ENCODE measurements at regions not wholly inside any gene's neighbourhood (a gene's known extent, or its start where the extent isn't known, plus 50 kb on each side); places are given as distances from the start of the nearest gene placed in this dataset.

DNA sequence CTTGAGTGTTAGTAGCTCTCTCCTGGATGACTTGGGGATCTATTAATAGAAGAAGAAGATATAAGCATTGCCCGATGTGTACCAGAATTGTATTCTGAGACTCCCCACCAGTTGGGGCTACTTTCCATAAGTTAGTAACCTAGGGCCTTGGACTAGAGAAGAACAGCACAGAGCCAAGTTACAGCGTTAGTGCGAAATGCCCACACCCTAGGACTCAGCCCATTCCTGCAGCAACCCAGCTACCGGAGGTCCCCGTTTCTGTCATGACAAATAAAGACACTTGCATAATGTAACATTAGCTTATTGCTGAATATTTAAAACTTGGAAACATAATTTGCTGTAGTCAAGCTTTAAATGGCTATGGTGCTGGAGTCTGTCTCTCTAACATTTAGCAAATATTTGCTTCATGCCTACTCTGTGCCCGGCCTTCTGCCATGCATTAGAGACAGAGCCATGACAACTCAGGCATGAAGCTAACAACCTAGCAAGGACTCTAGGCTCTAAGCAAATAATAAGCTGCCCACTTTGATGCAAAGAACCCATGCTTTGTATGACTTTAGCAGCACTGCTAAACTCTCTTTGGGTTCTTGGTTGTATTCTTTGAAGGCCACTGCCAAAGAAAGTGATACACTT is 103.4 kb upstream of the COL21A1 start:
- no peak for DNase-seq (ENCODE audit: low read depth)
- H3K4me3 ChIP-seq (ENCODE audit: low read length) = no peak overlapping the region
- TF ChIP-seq CTCF (IDR thresholded peaks at IDR 0.05; ENCODE audit: insufficient read depth, low read depth, low read length, missing control alignments) = no peak

DNA sequence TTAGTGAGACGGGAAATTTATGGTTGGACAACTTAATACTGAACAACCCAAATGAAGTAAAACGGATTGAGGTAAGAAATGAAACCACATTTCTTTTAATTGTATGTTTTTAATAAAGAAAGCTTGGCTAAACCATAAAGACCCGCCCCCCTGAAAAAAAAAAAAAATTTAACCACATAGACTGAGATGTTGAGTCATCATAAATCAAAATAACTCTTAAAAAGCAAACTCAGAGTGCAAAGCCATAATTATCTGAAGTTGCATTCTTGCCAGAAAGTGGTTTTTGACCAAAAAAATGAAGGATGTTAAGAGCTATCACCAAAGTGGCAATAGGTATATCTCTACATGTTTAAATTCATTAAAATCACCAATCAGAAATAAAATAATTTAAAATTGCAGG is 101.8 kb upstream of the COL21A1 start:
- TF ChIP-seq CTCF (IDR thresholded peaks at IDR 0.05; ENCODE audit: insufficient read depth, low read depth, low read length, missing control alignments) = no peak
- no peak overlapping the region for H3K4me3 ChIP-seq (ENCODE audit: low read length)
- no peak for DNase-seq (ENCODE audit: low read depth)

- no peak overlapping the region for H3K4me3 ChIP-seq (ENCODE audit: low read length)
- TF ChIP-seq CTCF (IDR thresholded peaks at IDR 0.05; ENCODE audit: insufficient read depth, low read depth, low read length, missing control alignments) = no peak
- peak; percentile 47 for DNase-seq (ENCODE audit: low read depth)
These were observed 101.2 kb upstream of the COL21A1 start for GRCh38 chr6:56348578-56348977.

DNA sequence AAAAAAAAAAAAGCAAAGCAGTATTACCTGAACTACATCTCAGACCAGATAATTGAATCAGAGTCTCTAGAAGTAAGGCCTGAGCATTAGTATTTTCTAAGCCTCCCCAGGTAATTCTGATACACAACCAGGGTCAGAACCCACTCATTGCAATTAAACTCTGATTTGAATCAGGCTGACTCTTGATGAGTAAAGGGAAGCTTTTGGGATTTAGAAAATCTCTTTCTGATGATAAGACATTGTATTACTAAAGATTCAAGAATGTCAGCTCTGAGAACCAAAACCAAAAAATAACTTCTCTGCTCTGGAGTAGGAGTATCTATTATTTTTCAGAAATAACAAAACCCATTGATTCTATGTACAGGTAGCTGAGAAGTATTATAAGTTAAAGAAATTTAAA is 100.1 kb upstream of the COL21A1 start:
- peak; percentile 20 for DNase-seq (ENCODE audit: low read depth)
- H3K4me3 ChIP-seq (ENCODE audit: low read length) = no peak overlapping the region
- TF ChIP-seq CTCF (IDR thresholded peaks at IDR 0.05; ENCODE audit: insufficient read depth, low read depth, low read length, missing control alignments) = no peak

DNA sequence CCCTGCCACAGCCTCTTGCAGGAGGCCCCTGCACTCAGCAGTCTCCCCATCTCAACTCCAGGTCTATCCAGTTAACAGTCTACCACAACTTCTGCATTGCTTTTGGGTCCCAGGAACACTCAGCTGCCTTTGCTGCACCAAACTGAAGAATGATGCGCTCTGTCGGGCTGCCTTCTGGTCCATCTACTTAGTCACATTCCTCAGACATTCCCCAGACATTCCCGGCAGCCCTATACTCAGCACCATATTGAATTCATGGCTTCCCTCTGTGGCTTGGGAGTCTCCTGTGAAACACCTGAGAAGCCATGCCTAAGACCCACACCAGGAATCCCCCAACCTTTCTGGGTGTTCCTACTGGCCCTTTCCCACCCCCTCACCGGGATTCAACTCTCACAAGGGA is 99.6 kb upstream of the COL21A1 start:
- TF ChIP-seq CTCF (IDR thresholded peaks at IDR 0.05; ENCODE audit: insufficient read depth, low read depth, low read length, missing control alignments) = no peak
- H3K4me3 ChIP-seq (ENCODE audit: low read length) = no peak overlapping the region
- DNase-seq (ENCODE audit: low read depth) = no peak

- TF ChIP-seq CTCF (IDR thresholded peaks at IDR 0.05; ENCODE audit: insufficient read depth, low read depth, low read length, missing control alignments) = no peak
- H3K4me3 ChIP-seq (ENCODE audit: low read length) = no peak overlapping the region
- DNase-seq (ENCODE audit: low read depth) = no peak
These were observed 98.1 kb upstream of the COL21A1 start for GRCh38 chr6:56345376-56345995.

DNA sequence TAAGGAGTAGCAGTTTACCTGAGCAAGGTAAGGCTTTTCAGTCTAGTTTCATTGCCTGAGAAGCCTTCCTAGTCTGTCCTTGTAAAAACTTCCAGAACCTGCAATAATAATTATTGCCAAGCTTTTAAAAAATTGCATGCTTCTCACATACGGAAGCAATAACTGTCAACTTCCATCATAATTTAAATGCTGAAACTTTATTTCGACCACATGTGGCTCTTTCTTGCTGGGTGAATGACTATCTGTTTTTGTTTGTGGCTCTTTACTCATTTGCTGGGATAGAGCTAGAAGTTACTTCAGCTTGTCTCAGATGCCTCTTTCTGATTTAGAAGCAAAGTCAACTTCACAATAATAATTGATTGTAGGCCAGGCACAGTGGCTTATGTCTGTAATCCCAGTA is 95.9 kb upstream of the COL21A1 start:
- TF ChIP-seq CTCF (IDR thresholded peaks at IDR 0.05; ENCODE audit: insufficient read depth, low read depth, low read length, missing control alignments) = no peak

More for the DNA sequence above, 95.9 kb upstream of the COL21A1 start:
- no peak overlapping the region for H3K4me3 ChIP-seq (ENCODE audit: low read length)
- DNase-seq (ENCODE audit: low read depth) = no peak
